NB4 (cell line): ENCODE measurements at regions not wholly inside any gene's neighbourhood (a gene's known extent, or its start where the extent isn't known, plus 50 kb on each side); places are given as distances from the start of the nearest gene placed in this dataset.

Experiments used
- DNase-seq: peaks from one replicate; pipeline ENCODE4 v3.0.0; 2010; ENCODE audit warnings: low read depth
- H3K4me3 ChIP-seq: one replicate; pipeline ENCODE4 v1.5.1; 2011; ENCODE audit warnings: mild to moderate bottlenecking, low read depth, low read length, moderate library complexity
- MYC ChIP-seq: IDR thresholded peaks from 2 replicates; pipeline ENCODE4 v1.6.1; 2011; ENCODE audit warnings: low read depth, low read length
- POLR2A ChIP-seq: IDR thresholded peaks from 2 replicates; pipeline ENCODE4 v1.6.1; 2011; ENCODE audit warnings: mild to moderate bottlenecking; ENCODE audit not compliant: insufficient read length; ENCODE audit errors: extremely low read depth
- TF ChIP-seq, protein P1 (sequence below): IDR thresholded peaks from one replicate; pipeline ENCODE4 v1.5.1; 2012; ENCODE audit warnings: low read depth, low read length
- TF ChIP-seq, protein P2 (sequence below): IDR thresholded peaks from 2 replicates; pipeline ENCODE4 v1.6.1; 2011; ENCODE audit warnings: low read depth, low read length

DNA sequence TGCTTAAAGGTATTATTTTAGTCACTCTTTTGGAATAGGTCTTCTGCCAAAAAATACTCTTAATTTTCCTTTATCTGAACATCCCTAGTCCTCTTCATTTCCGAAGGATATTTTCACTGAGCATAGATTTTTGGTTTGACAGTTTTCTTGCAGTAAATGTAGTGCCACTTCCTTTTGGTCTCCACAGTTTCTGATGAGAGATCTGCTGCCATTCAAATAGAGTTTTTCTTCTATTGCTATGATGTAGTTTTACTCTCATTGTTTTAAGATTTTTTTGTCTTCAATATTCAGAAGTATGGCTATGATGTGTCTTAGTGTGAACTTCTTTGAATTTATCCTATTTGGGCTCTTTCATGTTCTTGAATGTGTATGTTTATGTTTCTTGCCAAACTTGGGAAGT is 281.1 kb upstream of the SORL1-AS1 start:
- TF ChIP-seq MYC (no peak), POLR2A (no peak)
- TF ChIP-seq, protein P1, sequence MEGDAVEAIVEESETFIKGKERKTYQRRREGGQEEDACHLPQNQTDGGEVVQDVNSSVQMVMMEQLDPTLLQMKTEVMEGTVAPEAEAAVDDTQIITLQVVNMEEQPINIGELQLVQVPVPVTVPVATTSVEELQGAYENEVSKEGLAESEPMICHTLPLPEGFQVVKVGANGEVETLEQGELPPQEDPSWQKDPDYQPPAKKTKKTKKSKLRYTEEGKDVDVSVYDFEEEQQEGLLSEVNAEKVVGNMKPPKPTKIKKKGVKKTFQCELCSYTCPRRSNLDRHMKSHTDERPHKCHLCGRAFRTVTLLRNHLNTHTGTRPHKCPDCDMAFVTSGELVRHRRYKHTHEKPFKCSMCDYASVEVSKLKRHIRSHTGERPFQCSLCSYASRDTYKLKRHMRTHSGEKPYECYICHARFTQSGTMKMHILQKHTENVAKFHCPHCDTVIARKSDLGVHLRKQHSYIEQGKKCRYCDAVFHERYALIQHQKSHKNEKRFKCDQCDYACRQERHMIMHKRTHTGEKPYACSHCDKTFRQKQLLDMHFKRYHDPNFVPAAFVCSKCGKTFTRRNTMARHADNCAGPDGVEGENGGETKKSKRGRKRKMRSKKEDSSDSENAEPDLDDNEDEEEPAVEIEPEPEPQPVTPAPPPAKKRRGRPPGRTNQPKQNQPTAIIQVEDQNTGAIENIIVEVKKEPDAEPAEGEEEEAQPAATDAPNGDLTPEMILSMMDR = no peak
- TF ChIP-seq, protein P2, sequence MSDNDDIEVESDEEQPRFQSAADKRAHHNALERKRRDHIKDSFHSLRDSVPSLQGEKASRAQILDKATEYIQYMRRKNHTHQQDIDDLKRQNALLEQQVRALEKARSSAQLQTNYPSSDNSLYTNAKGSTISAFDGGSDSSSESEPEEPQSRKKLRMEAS = no peak
- no peak overlapping the region for H3K4me3 ChIP-seq
- DNase-seq = no peak

DNA sequence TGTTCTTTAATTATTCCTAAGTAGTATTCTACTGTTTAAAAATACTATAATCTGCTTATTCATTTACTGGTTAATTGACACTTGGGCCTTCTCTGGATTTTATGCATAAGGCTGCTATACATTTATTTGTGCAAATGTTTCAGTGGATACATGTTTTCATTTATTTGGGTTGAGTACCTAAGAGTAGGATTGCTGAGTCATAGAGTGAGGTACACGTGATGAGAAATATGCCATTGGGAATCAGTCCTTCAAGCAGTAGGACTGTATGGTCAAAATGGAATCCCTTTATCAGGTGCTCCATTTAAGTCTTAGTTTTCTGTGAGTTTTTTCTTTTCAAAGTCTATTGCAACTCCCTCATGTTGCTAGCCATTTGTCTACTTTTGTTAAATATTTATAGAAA is 275.2 kb upstream of the SORL1-AS1 start:
- DNase-seq = no peak

DNA sequence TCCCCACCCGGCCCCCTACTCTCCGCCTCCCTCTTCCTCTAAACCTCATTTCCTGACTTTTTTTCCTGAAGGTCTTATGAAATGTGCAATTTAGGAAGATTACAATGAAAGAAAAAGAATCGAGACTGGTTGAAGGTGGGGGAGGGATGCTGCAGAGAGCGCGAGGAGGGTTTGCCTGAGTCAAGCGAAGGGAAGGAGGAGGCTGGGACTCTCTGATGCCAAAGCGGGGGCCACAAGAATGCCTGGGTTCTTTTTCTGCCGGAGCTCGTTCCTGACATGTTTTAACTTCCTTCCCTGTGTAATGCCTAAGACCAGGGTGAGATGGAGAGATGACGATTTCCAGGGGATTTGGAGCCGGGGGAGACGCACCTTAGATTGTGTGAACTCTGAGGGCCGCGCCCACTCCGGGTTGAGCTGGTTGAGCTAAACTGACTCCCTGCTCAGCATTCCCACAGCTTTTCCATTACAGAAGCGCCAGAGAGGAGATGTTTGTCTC is 270.5 kb upstream of the SORL1-AS1 start:
- DNase-seq = no peak
- H3K4me3 ChIP-seq = no peak overlapping the region

More for the DNA sequence above, 275.2 kb upstream of the SORL1-AS1 start:
- TF ChIP-seq MYC (no peak), POLR2A (no peak)
- TF ChIP-seq, protein P1 = no peak
- TF ChIP-seq, protein P2 = no peak
- no peak overlapping the region for H3K4me3 ChIP-seq

DNA sequence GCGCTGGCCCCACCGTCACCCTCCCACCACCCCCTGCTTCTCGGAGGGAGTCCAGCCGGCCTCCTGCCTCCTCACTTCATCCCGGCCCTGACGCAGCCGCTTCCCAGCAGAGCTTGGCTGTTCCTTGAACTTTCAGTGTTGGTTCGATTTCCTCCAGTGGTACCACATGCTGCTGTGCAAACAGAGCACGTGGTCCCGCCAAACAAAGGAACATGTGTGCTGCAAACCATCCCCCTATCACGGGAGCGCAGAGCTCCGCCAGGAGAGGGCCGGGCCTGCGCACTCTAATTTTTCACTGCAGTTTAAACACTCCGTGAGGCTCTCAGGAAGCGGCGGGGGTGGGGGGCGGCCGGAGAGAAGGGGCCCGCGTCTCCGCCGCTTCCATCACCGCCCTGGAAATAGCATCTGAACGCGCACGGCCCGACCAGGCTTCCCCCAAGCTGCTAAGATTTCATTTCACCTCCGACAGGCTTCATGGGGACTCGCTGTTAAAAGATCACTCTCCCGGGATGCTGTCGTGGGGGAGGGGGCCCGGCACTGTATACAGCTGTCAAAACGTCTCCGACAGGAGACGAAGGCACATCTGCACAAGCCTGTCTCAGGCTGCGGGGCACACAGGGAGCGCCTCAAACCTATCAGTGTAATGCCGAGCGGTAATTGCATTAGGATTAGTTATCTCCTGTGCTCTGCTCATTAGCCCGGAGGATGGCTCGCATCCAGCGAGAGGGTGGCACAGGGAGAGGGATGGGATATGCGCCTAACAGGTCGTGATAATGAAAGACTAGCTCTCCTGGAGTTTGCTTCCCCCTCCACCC is 269.9 kb upstream of the SORL1-AS1 start:
- H3K4me3 ChIP-seq = no peak overlapping the region
- DNase-seq = no peak
- no peak for TF ChIP-seq POLR2A
- TF ChIP-seq, protein P1 = no peak
- TF ChIP-seq, protein P2 = peak; percentile 41

More for the DNA sequence above, 270.5 kb upstream of the SORL1-AS1 start:
- TF ChIP-seq, protein P2 = no peak
- TF ChIP-seq, protein P1 = no peak
- TF ChIP-seq POLR2A (no peak), MYC (no peak)

DNA sequence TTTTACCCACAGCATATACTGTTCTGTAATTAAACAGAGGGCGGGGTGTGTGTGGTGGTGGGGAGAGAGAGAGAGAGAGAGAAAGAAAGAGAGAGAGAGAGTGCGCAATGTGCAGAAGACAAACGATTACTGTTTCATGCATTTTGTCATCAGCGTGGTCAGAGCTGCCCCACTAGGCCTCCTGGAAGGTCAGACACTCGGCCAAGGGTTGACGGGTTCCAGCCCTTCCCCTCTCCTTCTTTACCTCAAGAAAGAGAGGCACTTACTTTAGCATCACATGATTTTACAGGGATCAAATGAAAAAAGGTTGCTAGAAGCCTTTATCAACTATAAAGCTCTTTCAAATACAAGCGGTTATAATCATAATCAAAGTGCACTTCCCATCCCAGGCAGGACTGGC is 269.2 kb upstream of the SORL1-AS1 start:
- TF ChIP-seq MYC = no peak
- TF ChIP-seq, protein P2 = no peak
- no peak for TF ChIP-seq POLR2A
- TF ChIP-seq, protein P1 = no peak
- no peak overlapping the region for H3K4me3 ChIP-seq
- no peak for DNase-seq
